ENCODE measurements at regions not wholly inside any gene's neighbourhood (a gene's known extent, or its start where the extent isn't known, plus 50 kb on each side); places are given as distances from the start of the nearest gene placed in this dataset.

- TF ChIP-seq CTCF (IDR thresholded peaks at IDR 0.05 in 2 of 3, conservative IDR thresholded peaks at IDR 0.05 in 1 of 3; ENCODE audit: borderline replicate concordance in 1 of 3, insufficient read depth in 1 of 3, low read depth in 2 of 3, low read length in 2 of 3) (no peak), CEBPB (IDR thresholded peaks at IDR 0.05; ENCODE audit: low read depth) (no peak), ELF1 (IDR thresholded peaks at IDR 0.05; ENCODE audit: borderline replicate concordance, low read depth) (no peak), CBX3 (IDR thresholded peaks at IDR 0.05; ENCODE audit: low read depth) (no peak)
Measured at GRCh38 chr7:131130324-131130723, 197.4 kb upstream of the MKLN1 start (continued).

DNA sequence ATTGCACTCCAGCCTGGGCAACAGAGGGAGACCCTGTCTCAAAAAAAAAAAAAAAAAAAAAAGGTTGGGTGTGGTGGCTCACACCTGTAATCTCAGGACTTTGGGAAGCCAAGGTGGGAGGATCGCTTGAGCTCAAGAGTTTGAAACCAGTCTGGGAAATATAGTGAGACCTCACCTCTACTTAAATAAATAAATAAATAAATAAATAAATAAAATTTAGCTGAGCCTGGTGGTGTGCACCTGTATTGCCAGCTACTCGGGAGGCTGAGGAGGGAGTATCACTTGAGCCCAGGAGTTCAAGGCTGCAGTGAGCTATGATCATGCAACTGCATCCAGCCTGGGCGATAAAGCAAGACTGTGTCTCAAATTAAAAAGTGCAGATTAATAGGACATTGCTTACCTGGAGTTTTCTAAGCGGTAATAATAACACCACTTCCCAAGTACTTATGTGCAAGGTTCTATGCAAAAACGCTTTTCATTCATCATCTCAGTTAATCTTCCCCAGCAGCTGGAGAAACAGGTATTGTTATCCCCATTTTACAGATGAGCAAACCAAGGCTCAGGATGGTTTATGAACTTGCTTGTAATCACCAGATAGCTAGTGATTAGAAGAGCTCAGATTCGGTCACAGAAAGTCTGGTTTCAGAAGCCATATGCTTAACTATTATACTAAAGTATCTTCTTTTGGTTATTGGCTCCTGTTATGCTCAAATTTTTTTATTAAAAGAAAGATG lies 196.5 kb upstream of the MKLN1 start:
- no TSS peak for BruUV-seq (replicated peaks)
- H2AFZ ChIP-seq (ENCODE audit: low read depth, low read length, poor library complexity, severe bottlenecking): no peak overlapping the region
- ChIA-PET CTCF (no interaction called here), POLR2A (no interaction called here), RAD21 (ENCODE audit: low non-redundant PET in 1 of 2, low total read pairs in 2 of 2, uncharacterized antibody in 2 of 2, unreplicated experiment in 2 of 2) (no interaction called here)
- DNase-seq (ENCODE audit: low read depth, low spot score) (no peak), ATAC-seq (no peak)
- intact Hi-C loops (cut with micrococcal nuclease): no loop called here
- no peaks in the 10 kb centered on the region for H3K9me3 ChIP-seq (ENCODE audit: control insufficient read depth in 1 of 2, insufficient read depth in 1 of 2, low read depth in 1 of 2, low read length in 2 of 2)
- no peaks in the 10 kb centered on the region for H3K27me3 ChIP-seq (ENCODE audit: insufficient read depth, low read length)
- H3K9ac ChIP-seq (ENCODE audit: low read length): no peak overlapping the region
- no peaks in the 10 kb centered on the region for H3K79me2 ChIP-seq (ENCODE audit: insufficient read depth, low read length)
- H3K4me1 ChIP-seq (ENCODE audit: control insufficient read depth in 1 of 2, insufficient read depth in 2 of 2, low read length in 2 of 2): peaks cover 5 to 15% of the 10 kb centered on the region in 2 experiments; a peak in 3 of 4 replicates
- H4K20me1 ChIP-seq (ENCODE audit: insufficient read depth): no peaks in the 10 kb centered on the region
- no peaks in the 10 kb centered on the region for H3K36me3 ChIP-seq (ENCODE audit: control insufficient read depth in 1 of 2, insufficient read depth in 2 of 2, low read length in 2 of 2)
- no peak overlapping the region for H3K4me2 ChIP-seq (ENCODE audit: low read length)
- TF ChIP-seq SP1 (IDR thresholded peaks at IDR 0.05; ENCODE audit: low read depth): no peak
- TF ChIP-seq MAX (IDR thresholded peaks at IDR 0.05): no peak
- TF ChIP-seq ZFX (IDR thresholded peaks at IDR 0.05): no peak
- TF ChIP-seq, protein P1, sequence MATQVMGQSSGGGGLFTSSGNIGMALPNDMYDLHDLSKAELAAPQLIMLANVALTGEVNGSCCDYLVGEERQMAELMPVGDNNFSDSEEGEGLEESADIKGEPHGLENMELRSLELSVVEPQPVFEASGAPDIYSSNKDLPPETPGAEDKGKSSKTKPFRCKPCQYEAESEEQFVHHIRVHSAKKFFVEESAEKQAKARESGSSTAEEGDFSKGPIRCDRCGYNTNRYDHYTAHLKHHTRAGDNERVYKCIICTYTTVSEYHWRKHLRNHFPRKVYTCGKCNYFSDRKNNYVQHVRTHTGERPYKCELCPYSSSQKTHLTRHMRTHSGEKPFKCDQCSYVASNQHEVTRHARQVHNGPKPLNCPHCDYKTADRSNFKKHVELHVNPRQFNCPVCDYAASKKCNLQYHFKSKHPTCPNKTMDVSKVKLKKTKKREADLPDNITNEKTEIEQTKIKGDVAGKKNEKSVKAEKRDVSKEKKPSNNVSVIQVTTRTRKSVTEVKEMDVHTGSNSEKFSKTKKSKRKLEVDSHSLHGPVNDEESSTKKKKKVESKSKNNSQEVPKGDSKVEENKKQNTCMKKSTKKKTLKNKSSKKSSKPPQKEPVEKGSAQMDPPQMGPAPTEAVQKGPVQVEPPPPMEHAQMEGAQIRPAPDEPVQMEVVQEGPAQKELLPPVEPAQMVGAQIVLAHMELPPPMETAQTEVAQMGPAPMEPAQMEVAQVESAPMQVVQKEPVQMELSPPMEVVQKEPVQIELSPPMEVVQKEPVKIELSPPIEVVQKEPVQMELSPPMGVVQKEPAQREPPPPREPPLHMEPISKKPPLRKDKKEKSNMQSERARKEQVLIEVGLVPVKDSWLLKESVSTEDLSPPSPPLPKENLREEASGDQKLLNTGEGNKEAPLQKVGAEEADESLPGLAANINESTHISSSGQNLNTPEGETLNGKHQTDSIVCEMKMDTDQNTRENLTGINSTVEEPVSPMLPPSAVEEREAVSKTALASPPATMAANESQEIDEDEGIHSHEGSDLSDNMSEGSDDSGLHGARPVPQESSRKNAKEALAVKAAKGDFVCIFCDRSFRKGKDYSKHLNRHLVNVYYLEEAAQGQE (IDR thresholded peaks at IDR 0.05; ENCODE audit: low read depth): no peak
- TF ChIP-seq CEBPB (IDR thresholded peaks at IDR 0.05; ENCODE audit: low read depth): no peak
- no peak for TF ChIP-seq JUND (IDR thresholded peaks at IDR 0.05)
- TF ChIP-seq EGR1 (IDR thresholded peaks at IDR 0.05; ENCODE audit: low read depth): no peak
- no peak for TF ChIP-seq ZNF274 (IDR thresholded peaks at IDR 0.05; ENCODE audit: low read depth, low read length)
- TF ChIP-seq FOSL1 (IDR thresholded peaks at IDR 0.05; ENCODE audit: low read depth): no peak
- no peak for TF ChIP-seq TCF7L2 (IDR thresholded peaks at IDR 0.05; ENCODE audit: borderline replicate concordance, extremely low read depth, insufficient read depth, insufficient read length)
- H3K27ac ChIP-seq (ENCODE audit: low read depth, low read length): no peak overlapping the region
- H3K4me3 ChIP-seq (replicated peaks in 1 of 2; ENCODE audit: low read depth in 1 of 2, low read length in 2 of 2): no peak overlapping the region
- H3K9me2 ChIP-seq (ENCODE audit: insufficient read depth): no peaks in the 10 kb centered on the region
